ENCODE measurements at regions not wholly inside any gene's neighbourhood (a gene's known extent, or its start where the extent isn't known, plus 50 kb on each side); places are given as distances from the start of the nearest gene placed in this dataset.

- no peak overlapping the region for H4K8ac ChIP-seq (ENCODE audit: low read depth in 2 of 2, low read length in 2 of 2)
- H4K20me1 ChIP-seq (ENCODE audit: insufficient read depth, low read length), result no peaks in the 10 kb centered on the region
- no peak overlapping the region for H3K27ac ChIP-seq (ENCODE audit: insufficient read depth, low read length)
- no peaks in the 10 kb centered on the region for H3K4me1 ChIP-seq (ENCODE audit: control insufficient read depth, insufficient read depth, low read length)
- H2BK20ac ChIP-seq (ENCODE audit: low read depth, low read length), result no peak overlapping the region
- BruUV-seq (replicated peaks), result no TSS peak
- no peak overlapping the region for H3K56ac ChIP-seq (ENCODE audit: extremely low read depth, insufficient read depth, low read length)
- H2BK15ac ChIP-seq (ENCODE audit: low read depth, low read length), result no peak overlapping the region
- no peak overlapping the region for H2AK9ac ChIP-seq (replicated peaks; ENCODE audit: low read depth, low read length, poor library complexity)
- in situ Hi-C loops (cut with MboI; ENCODE audit: low sequenced_read_pairs) (no loop called here), dilution Hi-C loops (cut with HindIII; ENCODE audit: low sequenced_read_pairs, unreplicated experiment) (no loop called here), intact Hi-C loops (cut with micrococcal nuclease) (no loop called here)
- H3K4ac ChIP-seq (ENCODE audit: low read depth, low read length), result no peak overlapping the region
- no peak overlapping the region for H2BK5ac ChIP-seq (ENCODE audit: low read depth, low read length, poor library complexity, severe bottlenecking)
- CTCF ChIA-PET, result no interaction called here
- WGBS, 2 experiments (ENCODE audit: extremely low coverage in 2 of 2, insufficient read length in 1 of 2), result 40% methylated on average over 1 of the region's 10 CpGs; no CpG with 5 or more reads in 1 of the 2 experiments
- no peaks in the 10 kb centered on the region for H3K36me3 ChIP-seq (ENCODE audit: control insufficient read depth, insufficient read depth, low read length)
- no peak overlapping the region for H3K18ac ChIP-seq (ENCODE audit: low read depth, low read length)
- H3K9ac ChIP-seq (ENCODE audit: low read depth, low read length), result no peak overlapping the region
- DNase-seq, result no peak
- H3K14ac ChIP-seq (replicated peaks; ENCODE audit: low read depth, low read length), result no peak overlapping the region
- H2AK5ac ChIP-seq (ENCODE audit: low read depth, low read length), result no peak overlapping the region
- no peaks in the 10 kb centered on the region for H3K79me1 ChIP-seq (ENCODE audit: low read depth in 1 of 2, low read length in 2 of 2)
- no peak for TF ChIP-seq RCOR1 (IDR thresholded peaks at IDR 0.05; ENCODE audit: insufficient replicate concordance, low read length)
- no peak for TF ChIP-seq MAZ (IDR thresholded peaks at IDR 0.05; ENCODE audit: borderline replicate concordance, low read depth, low read length)
- TF ChIP-seq, protein P1, sequence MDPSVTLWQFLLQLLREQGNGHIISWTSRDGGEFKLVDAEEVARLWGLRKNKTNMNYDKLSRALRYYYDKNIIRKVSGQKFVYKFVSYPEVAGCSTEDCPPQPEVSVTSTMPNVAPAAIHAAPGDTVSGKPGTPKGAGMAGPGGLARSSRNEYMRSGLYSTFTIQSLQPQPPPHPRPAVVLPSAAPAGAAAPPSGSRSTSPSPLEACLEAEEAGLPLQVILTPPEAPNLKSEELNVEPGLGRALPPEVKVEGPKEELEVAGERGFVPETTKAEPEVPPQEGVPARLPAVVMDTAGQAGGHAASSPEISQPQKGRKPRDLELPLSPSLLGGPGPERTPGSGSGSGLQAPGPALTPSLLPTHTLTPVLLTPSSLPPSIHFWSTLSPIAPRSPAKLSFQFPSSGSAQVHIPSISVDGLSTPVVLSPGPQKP (IDR thresholded peaks at IDR 0.05; ENCODE audit: borderline replicate concordance, low read depth, low read length), result no peak
- no peak for TF ChIP-seq USF2 (IDR thresholded peaks at IDR 0.05; ENCODE audit: low read depth, low read length)
- TF ChIP-seq FOS (IDR thresholded peaks at IDR 0.05; ENCODE audit: low read depth, low read length), result no peak
- TF ChIP-seq MXI1 (IDR thresholded peaks at IDR 0.05; ENCODE audit: borderline replicate concordance, low read depth, low read length), result no peak
- no peak for TF ChIP-seq CEBPB (IDR thresholded peaks at IDR 0.05; ENCODE audit: low read depth, low read length)
- no peak for TF ChIP-seq SMC3 (IDR thresholded peaks at IDR 0.05; ENCODE audit: low read depth, low read length)
- TF ChIP-seq NFE2L2 (IDR thresholded peaks at IDR 0.05; ENCODE audit: low read depth, low read length), result no peak
- TF ChIP-seq RAD21 (IDR thresholded peaks at IDR 0.05; ENCODE audit: low read length), result no peak
- TF ChIP-seq MAFK (IDR thresholded peaks at IDR 0.05; ENCODE audit: low read depth, low read length), result no peak
- no peak for TF ChIP-seq BHLHE40 (IDR thresholded peaks at IDR 0.05; ENCODE audit: low read depth, low read length)
- no peak for TF ChIP-seq RFX5 (IDR thresholded peaks at IDR 0.05; ENCODE audit: low read depth, low read length)
- no peak for TF ChIP-seq CTCF (conservative IDR thresholded peaks at IDR 0.05; ENCODE audit: low read depth, low read length)
- POLR2A ChIA-PET (ENCODE audit: unreplicated experiment), result no interaction called here
- H2AFZ ChIP-seq (replicated peaks; ENCODE audit: low read length, poor library complexity), result no peak overlapping the region
- no peak overlapping the region for H4K91ac ChIP-seq (ENCODE audit: insufficient read depth, low read depth, low read length)
- no peak overlapping the region for H3K4me2 ChIP-seq (ENCODE audit: low read depth, low read length)
- no peak overlapping the region for H3K4me3 ChIP-seq (ENCODE audit: insufficient read depth, low read depth, low read length)
- H3K9me3 ChIP-seq (ENCODE audit: control insufficient read depth, insufficient read depth, low read length), result peaks cover 8% of the 10 kb centered on the region; the same call in 1 of the 2 replicates
- H3K23ac ChIP-seq (ENCODE audit: low read depth, low read length), result no peak overlapping the region
- H4K5ac ChIP-seq (ENCODE audit: low read depth, low read length), result no peak overlapping the region
- no peaks in the 10 kb centered on the region for H3K9me1 ChIP-seq (ENCODE audit: insufficient read depth, low read length)
- no peaks in the 10 kb centered on the region for H3K27me3 ChIP-seq (ENCODE audit: control insufficient read depth, insufficient read depth, low read length)
- no peak for ATAC-seq (ENCODE audit: low read depth)
- no peak overlapping the region for H2BK120ac ChIP-seq (ENCODE audit: low read depth, low read length)
Measured at GRCh38 chr7:68224041-68224741, 1227.6 kb downstream of the TYW1 start.

Data from IMR-90 (cell line).